Thymus (tissue), 11 donors: ENCODE measurements at regions not wholly inside any gene's neighbourhood (a gene's known extent, or its start where the extent isn't known, plus 50 kb on each side); places are given as distances from the start of the nearest gene placed in this dataset.

Source experiments
- DNase-seq, 9 donors: peaks; one replicate each; pipeline ENCODE4 v3.0.0-alpha.2; 2013; ENCODE audit warnings: low spot score in 9 of 9, low read depth in 6 of 9, missing footprints in 1 of 9
- H3K27ac ChIP-seq, 2 donors: one replicate each; pipeline ENCODE4 v1.5.1; 2013; ENCODE audit warnings: control low read depth in 1 of 2, low read depth in 1 of 2, low read length in 1 of 2, mild to moderate bottlenecking in 1 of 2, moderate library complexity in 1 of 2
- H3K27me3 ChIP-seq, 2 donors: one replicate each; pipeline ENCODE4 v1.5.1; 2013; ENCODE audit warnings: low read length in 1 of 2; ENCODE audit not compliant: control insufficient read depth in 2 of 2, insufficient read depth in 1 of 2
- H3K36me3 ChIP-seq, 2 donors: one replicate each; pipeline ENCODE4 v1.5.1; 2013; ENCODE audit warnings: low read length in 1 of 2, mild to moderate bottlenecking in 1 of 2, moderate library complexity in 1 of 2; ENCODE audit not compliant: control insufficient read depth in 2 of 2, insufficient read depth in 2 of 2
- H3K4me1 ChIP-seq, 2 donors: one replicate each; pipeline ENCODE4 v1.5.1; 2013; ENCODE audit warnings: low read length in 2 of 2; ENCODE audit not compliant: control insufficient read depth in 2 of 2, insufficient read depth in 2 of 2
- H3K4me3 ChIP-seq, 2 donors: one replicate each; pipeline ENCODE4 v1.5.1; 2013; ENCODE audit warnings: low read length in 2 of 2, control low read depth in 1 of 2, mild to moderate bottlenecking in 1 of 2
- H3K9me3 ChIP-seq, 2 donors: one replicate each; pipeline ENCODE4 v1.5.1; 2013; ENCODE audit warnings: low read length in 1 of 2, mild to moderate bottlenecking in 1 of 2; ENCODE audit not compliant: control insufficient read depth in 2 of 2, insufficient read depth in 1 of 2
- WGBS: extraction: QIAGEN DNeasy Blood & Tissue Kit; methylation state at CpG from one replicate; pipeline ENCODE4 v1.1.7; 2013; 5-methylcytosine and 5-hydroxymethylcytosine counted together
- donor health status: healthy.

GRCh38 chr9:26152350-26152749 is 474.1 kb upstream of the TUSC1 start:
- no peak overlapping the region for H3K27ac ChIP-seq

GRCh38 chr9:26148128-26148527 is 469.9 kb upstream of the TUSC1 start:
- Histone ChIP-seq H3K9me3 (no peaks in the 10 kb centered on the region), H3K4me3 (no peak overlapping the region), H3K36me3 (no peaks in the 10 kb centered on the region), H3K27me3 (no peaks in the 10 kb centered on the region), H3K27ac (no peak overlapping the region), H3K4me1 (no peaks in the 10 kb centered on the region)
- 89% methylated on average over 2 of the region's 2 CpGs for WGBS
- no peak for DNase-seq

More at GRCh38 chr9:26152350-26152749, 474.1 kb upstream of the TUSC1 start:
- WGBS, result 84% methylated on average over 2 of the region's 2 CpGs
- Histone ChIP-seq H3K36me3 (no peaks in the 10 kb centered on the region), H3K9me3 (no peaks in the 10 kb centered on the region), H3K4me1 (no peaks in the 10 kb centered on the region), H3K27me3 (no peaks in the 10 kb centered on the region), H3K4me3 (no peak overlapping the region)
- no peak for DNase-seq

GRCh38 chr9:26145938-26146337 is 467.7 kb upstream of the TUSC1 start:
- no peak for DNase-seq
- Histone ChIP-seq H3K4me1 (no peaks in the 10 kb centered on the region), H3K9me3 (no peaks in the 10 kb centered on the region), H3K27me3 (no peaks in the 10 kb centered on the region), H3K4me3 (no peak overlapping the region), H3K36me3 (no peaks in the 10 kb centered on the region), H3K27ac (no peak overlapping the region)
- 97% methylated on average over 10 of the region's 10 CpGs for WGBS

- Histone ChIP-seq H3K4me3 (no peak overlapping the region), H3K4me1 (no peaks in the 10 kb centered on the region), H3K36me3 (no peaks in the 10 kb centered on the region), H3K27me3 (no peaks in the 10 kb centered on the region), H3K27ac (no peak overlapping the region), H3K9me3 (no peaks in the 10 kb centered on the region)
- DNase-seq, result no peak
- 91% methylated on average over 6 of the region's 6 CpGs for WGBS
These were observed 464.4 kb upstream of the TUSC1 start for GRCh38 chr9:26142631-26143030.

GRCh38 chr9:26142201-26142600 is 464.0 kb upstream of the TUSC1 start:
- H3K4me1 ChIP-seq, result no peaks in the 10 kb centered on the region
- H3K27me3 ChIP-seq, result no peaks in the 10 kb centered on the region
- WGBS, result 95% methylated on average over 5 of the region's 5 CpGs
- DNase-seq, result no peak
- no peak overlapping the region for H3K27ac ChIP-seq
- no peaks in the 10 kb centered on the region for H3K36me3 ChIP-seq
- H3K9me3 ChIP-seq, result no peaks in the 10 kb centered on the region
- no peak overlapping the region for H3K4me3 ChIP-seq

- 84% methylated on average over 1 of the region's 1 CpG for WGBS
- H3K4me1 ChIP-seq, result no peaks in the 10 kb centered on the region
- DNase-seq, result no peak
- H3K27me3 ChIP-seq, result no peaks in the 10 kb centered on the region
- no peaks in the 10 kb centered on the region for H3K9me3 ChIP-seq
- H3K4me3 ChIP-seq, result no peak overlapping the region
- H3K36me3 ChIP-seq, result no peaks in the 10 kb centered on the region
- H3K27ac ChIP-seq, result no peak overlapping the region
These were observed 455.3 kb upstream of the TUSC1 start for GRCh38 chr9:26133537-26133936.

GRCh38 chr9:26132746-26133312 is 454.6 kb upstream of the TUSC1 start:
- DNase-seq, result no peak
- H3K27ac ChIP-seq, result no peak overlapping the region
- H3K9me3 ChIP-seq, result no peaks in the 10 kb centered on the region
- no peak overlapping the region for H3K4me3 ChIP-seq
- no peaks in the 10 kb centered on the region for H3K4me1 ChIP-seq
- H3K36me3 ChIP-seq, result no peaks in the 10 kb centered on the region
- 93% methylated on average over 4 of the region's 4 CpGs for WGBS
- no peaks in the 10 kb centered on the region for H3K27me3 ChIP-seq

GRCh38 chr9:26131886-26132285 is 453.6 kb upstream of the TUSC1 start:
- Histone ChIP-seq H3K4me3 (no peak overlapping the region), H3K27ac (no peak overlapping the region), H3K9me3 (no peaks in the 10 kb centered on the region), H3K4me1 (no peaks in the 10 kb centered on the region), H3K36me3 (no peaks in the 10 kb centered on the region), H3K27me3 (no peaks in the 10 kb centered on the region)
- WGBS, result 94% methylated on average over 1 of the region's 1 CpG
- DNase-seq, result no peak

- Histone ChIP-seq H3K27ac (no peak overlapping the region), H3K4me1 (no peaks in the 10 kb centered on the region), H3K9me3 (peaks cover 0 to 3% of the 10 kb centered on the region in 2 donors), H3K4me3 (no peak overlapping the region), H3K36me3 (no peaks in the 10 kb centered on the region), H3K27me3 (no peaks in the 10 kb centered on the region)
- no peak for DNase-seq
- WGBS, result 83% methylated on average over 2 of the region's 2 CpGs
These were observed 451.0 kb upstream of the TUSC1 start for GRCh38 chr9:26129217-26129616.

GRCh38 chr9:26125693-26126092 is 447.4 kb upstream of the TUSC1 start:
- Histone ChIP-seq H3K27me3 (no peaks in the 10 kb centered on the region), H3K4me3 (no peak overlapping the region), H3K36me3 (no peaks in the 10 kb centered on the region), H3K9me3 (peaks cover 0 to 3% of the 10 kb centered on the region in 2 donors), H3K27ac (no peak overlapping the region), H3K4me1 (no peaks in the 10 kb centered on the region)
- no peak for DNase-seq
- 95% methylated on average over 5 of the region's 5 CpGs for WGBS
